ENCODE measurements at regions not wholly inside any gene's neighbourhood (a gene's known extent, or its start where the extent isn't known, plus 50 kb on each side); places are given as distances from the start of the nearest gene placed in this dataset.

GRCh38 chr2:157190151-157190550 is 67.4 kb upstream of the GALNT5 start:
- no peak for DNase-seq (ENCODE audit: low spot score)
- H3K27me3 Mint-ChIP-seq (ENCODE audit: low read depth): no peaks in the 10 kb centered on the region

GRCh38 chr2:157191186-157191585 is 66.3 kb upstream of the GALNT5 start:
- no peak for DNase-seq (ENCODE audit: low spot score)
- H3K36me3 Mint-ChIP-seq: no peaks in the 10 kb centered on the region
- H3K27ac Mint-ChIP-seq: no peak overlapping the region
- ATAC-seq: no peak
- no peaks in the 10 kb centered on the region for H3K27me3 Mint-ChIP-seq (ENCODE audit: low read depth)
- no peaks in the 10 kb centered on the region; the same call in 1 of the 2 replicates for H3K4me1 Mint-ChIP-seq
- H3K4me3 Mint-ChIP-seq: no peak overlapping the region
- CTCF ChIA-PET: interaction anchor here (0.9 kb wide), 1 partner anchor 13 kb away, joined by 4 read pairs; no protein-coding TSS in a partner anchor
- POLR2A ChIA-PET: no interaction called here
- H3K9me3 Mint-ChIP-seq: no peaks in the 10 kb centered on the region
- TF ChIP-seq ZNF121 (CRISPR knock-in tag; IDR thresholded peaks at IDR 0.05) (no peak), CDX4 (CRISPR knock-in tag; IDR thresholded peaks at IDR 0.05; ENCODE audit: borderline replicate concordance) (no peak), IRF2 (CRISPR knock-in tag; IDR thresholded peaks at IDR 0.05; ENCODE audit: borderline replicate concordance, low read depth) (no peak), USF2 (CRISPR knock-in tag; IDR thresholded peaks at IDR 0.05) (no peak), ZNF317 (CRISPR knock-in tag; IDR thresholded peaks at IDR 0.05; ENCODE audit: borderline replicate concordance, low read depth) (no peak), NFE2L1 (CRISPR knock-in tag; IDR thresholded peaks at IDR 0.05) (no peak), JUN (CRISPR knock-in tag; IDR thresholded peaks at IDR 0.05) (no peak), JAZF1 (CRISPR knock-in tag; IDR thresholded peaks at IDR 0.05) (no peak), SOX15 (CRISPR knock-in tag; IDR thresholded peaks at IDR 0.05) (no peak)

More at GRCh38 chr2:157190151-157190550, 67.4 kb upstream of the GALNT5 start:
- CTCF ChIA-PET: no interaction called here
- TF ChIP-seq GRHL2 (CRISPR knock-in tag; IDR thresholded peaks at IDR 0.05; ENCODE audit: insufficient replicate concordance, severe bottlenecking) (no peak), JAZF1 (CRISPR knock-in tag; IDR thresholded peaks at IDR 0.05) (no peak), ATF6 (CRISPR knock-in tag; IDR thresholded peaks at IDR 0.05) (no peak), ATF3 (CRISPR knock-in tag; conservative IDR thresholded peaks at IDR 0.05) (no peak), AFF4 (CRISPR knock-in tag; IDR thresholded peaks at IDR 0.05; ENCODE audit: borderline replicate concordance) (no peak), USF2 (CRISPR knock-in tag; IDR thresholded peaks at IDR 0.05) (no peak), RORB (CRISPR knock-in tag; IDR thresholded peaks at IDR 0.05) (no peak)
- POLR2A ChIA-PET: no interaction called here
- H3K27ac Mint-ChIP-seq: no peak overlapping the region
- H3K36me3 Mint-ChIP-seq: no peaks in the 10 kb centered on the region
- H3K9me3 Mint-ChIP-seq: no peaks in the 10 kb centered on the region
- no peaks in the 10 kb centered on the region; the same call in 1 of the 2 replicates for H3K4me1 Mint-ChIP-seq
- H3K4me3 Mint-ChIP-seq: no peak overlapping the region
- ATAC-seq: no peak; the same call in 1 of the 2 replicates
